NCI-H69 (cell line): ENCODE measurements at regions not wholly inside any gene's neighbourhood (a gene's known extent, or its start where the extent isn't known, plus 50 kb on each side); places are given as distances from the start of the nearest gene placed in this dataset.
A peak's percentile ranks its signal among the peaks of the same experiment; 100 is the strongest.

ENCODE experiments used
- DNase-seq: peaks from one replicate; lab custom pipeline; 2025; lab: John Stamatoyannopoulos, UW

GRCh38 chr5:167966979-167967378 lies 324.5 kb upstream of the WWC1 start:
- DNase-seq, result peak; percentile 52

- DNase-seq, result no peak
These were observed 323.8 kb upstream of the WWC1 start for GRCh38 chr5:167967494-167968177.

- no peak for DNase-seq
These were observed 322.6 kb upstream of the WWC1 start for GRCh38 chr5:167968837-167969236.

GRCh38 chr5:167969998-167970397 lies 321.4 kb upstream of the WWC1 start:
- no peak for DNase-seq

DNA sequence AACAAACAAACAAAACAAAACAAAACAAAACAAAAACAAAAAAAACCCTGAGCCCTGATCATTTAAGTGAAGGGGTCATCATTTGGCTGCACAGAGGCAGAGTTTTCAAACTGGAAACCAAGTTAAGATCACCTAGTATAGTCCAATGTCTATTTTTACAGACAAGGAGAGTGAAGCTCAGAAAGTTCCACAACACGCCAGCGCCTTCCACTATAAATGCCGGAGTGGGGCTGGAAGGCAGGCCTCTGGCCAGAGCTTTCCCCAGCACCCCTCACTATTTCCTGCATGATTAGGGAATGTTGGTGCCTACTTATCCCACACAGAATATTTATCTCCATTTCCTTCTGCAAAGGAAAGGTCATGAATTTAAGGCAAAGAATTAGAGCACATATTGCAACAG lies 319.7 kb upstream of the WWC1 start:
- no peak for DNase-seq

- no peak for DNase-seq
These were observed 318.3 kb upstream of the WWC1 start for GRCh38 chr5:167973126-167973525.

- no peak for DNase-seq
These were observed 306.5 kb upstream of the WWC1 start for GRCh38 chr5:167984951-167985350.

GRCh38 chr5:167985373-167985772 lies 306.1 kb upstream of the WWC1 start:
- DNase-seq, result no peak

- no peak for DNase-seq
These were observed 303.8 kb upstream of the WWC1 start for GRCh38 chr5:167987490-167988280.

- no peak for DNase-seq
These were observed 298.6 kb upstream of the WWC1 start for GRCh38 chr5:167992868-167993267.

DNA sequence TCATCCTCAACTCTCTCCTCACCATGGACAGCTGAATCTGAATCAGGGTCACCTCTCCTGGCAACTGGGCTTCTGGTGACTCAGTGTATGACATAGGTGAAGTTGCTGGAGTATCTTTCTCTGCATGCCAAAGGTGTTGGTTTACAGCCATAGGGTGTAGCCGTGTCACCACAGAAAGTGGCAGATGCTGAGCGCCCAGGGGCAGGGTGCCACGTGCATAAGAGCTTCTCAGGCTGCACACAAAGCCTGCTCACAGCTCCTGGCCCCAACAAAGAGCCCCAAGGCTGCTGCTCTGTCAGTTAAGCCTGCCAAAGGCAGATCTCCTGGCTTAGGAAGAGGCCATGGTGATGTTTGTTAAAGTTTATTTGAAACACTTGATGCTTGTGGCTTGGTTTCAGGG lies 297.7 kb upstream of the WWC1 start:
- no peak for DNase-seq

DNA sequence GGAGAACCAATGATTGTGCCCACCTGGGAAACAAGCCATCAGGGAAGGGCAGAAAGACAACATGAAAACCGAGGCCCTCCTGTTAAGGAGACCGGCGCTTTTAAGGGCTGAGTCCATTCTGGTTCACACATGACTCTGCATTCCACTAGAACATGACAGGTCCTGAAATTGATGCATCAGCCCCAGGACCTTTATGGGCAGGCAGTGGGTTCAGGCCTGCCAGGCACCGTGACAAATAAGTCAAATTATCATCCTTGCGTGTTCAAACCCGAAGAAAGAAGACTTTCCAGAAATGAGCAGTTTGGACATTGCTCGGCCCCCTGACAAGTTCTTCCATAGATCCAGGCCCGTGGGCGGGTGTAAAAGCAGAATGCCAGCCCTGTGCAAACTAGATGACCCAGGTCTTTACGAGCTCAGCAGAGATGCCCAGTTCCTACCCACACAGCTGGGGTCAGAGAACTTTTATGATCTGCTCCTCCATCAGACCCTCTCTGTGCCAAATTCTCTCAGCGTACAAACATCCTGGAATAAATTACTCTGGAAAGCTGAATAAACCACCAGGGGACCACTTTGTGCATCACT lies 295.5 kb upstream of the WWC1 start:
- DNase-seq, result peak; percentile 31

DNA sequence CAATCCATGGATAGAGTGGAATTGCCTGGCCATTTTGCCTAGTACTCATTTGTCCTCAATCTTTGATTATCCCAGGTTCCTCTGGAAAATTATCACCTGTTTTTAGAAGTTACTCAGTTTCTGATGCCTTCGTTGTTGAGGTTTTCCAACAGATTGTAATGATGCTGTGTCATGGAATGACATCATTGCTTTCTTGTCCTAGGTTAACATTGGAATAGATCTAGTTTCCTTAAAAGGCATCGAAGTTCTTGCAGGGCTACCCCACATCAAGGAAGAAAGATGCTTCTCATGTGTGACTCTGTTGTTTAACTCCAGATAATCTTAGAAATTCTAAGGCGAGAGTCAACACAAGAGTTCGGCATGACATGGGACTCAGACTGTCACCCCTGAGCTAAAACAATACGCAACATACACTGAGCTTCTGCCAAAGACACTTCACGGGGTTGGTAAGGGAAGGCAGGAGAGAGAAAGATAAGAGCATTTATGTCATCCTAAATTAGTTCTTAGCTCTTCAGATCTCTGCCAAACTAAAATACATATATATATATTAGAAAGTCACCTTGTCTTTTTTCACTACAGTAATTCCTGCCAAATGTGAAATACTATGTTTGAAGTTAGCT lies 293.2 kb upstream of the WWC1 start:
- DNase-seq, result no peak

DNA sequence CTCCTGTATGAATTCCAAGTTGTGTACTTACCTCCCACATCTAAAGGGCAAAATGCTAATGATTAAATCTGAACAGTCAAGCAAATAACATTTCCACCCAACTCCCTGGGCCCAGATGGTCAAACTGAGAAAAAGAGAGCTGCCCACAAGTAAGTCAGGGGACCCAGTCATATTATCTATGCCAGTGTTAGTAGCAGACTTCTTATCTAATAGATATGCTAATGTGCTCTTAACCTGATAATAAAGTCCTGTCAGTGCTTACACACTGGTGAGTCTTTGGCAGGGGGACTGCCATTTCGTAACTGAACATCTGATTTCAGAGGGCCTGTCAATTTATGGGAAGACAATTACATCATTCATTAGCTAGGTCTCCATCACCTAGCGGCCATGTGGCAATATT lies 292.3 kb upstream of the WWC1 start:
- DNase-seq, result no peak

DNA sequence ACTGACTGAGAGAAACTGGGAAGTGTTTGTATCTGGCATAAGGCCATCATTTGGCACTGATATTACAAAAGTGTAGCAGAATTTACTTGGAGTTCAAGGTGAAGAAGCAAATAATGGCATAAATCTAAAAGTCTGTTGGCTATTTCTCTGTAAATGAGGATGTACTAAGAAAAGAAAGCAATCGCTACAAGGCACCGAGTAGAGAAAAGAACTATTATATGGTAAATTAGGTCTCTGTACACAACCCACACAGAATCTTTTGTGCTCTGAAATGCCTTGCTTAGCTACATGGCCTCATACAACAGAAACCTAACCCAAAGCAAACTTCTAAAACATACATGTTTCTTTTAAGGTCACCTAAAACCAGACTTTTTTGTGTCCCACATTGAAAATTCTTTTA lies 290.1 kb upstream of the WWC1 start:
- DNase-seq, result peak; percentile 67

GRCh38 chr5:168002116-168002515 lies 289.3 kb upstream of the WWC1 start:
- peak; percentile 90 for DNase-seq

GRCh38 chr5:168005093-168005492 lies 286.4 kb upstream of the WWC1 start:
- DNase-seq, result peak; percentile 55

DNA sequence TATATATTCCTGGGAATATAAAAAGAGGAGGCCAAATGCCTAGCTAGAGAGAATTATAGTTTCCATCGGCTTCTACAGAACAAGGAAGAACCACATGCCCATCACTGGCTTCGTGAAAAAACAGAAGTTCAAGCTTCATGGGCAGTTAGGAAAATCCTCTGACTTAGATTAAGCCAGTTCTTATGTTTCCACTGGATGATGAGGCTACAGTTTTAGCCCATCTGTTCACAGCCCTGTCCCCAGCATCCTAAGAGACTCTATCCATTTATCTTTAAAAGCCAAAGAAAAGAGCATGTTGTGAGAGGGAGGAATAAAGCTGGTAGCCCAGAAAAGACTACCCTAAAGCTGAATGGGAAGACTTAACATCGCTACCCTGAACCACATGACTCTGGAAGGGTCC lies 285.5 kb upstream of the WWC1 start:
- no peak for DNase-seq

- no peak for DNase-seq
These were observed 284.9 kb upstream of the WWC1 start for GRCh38 chr5:168006456-168007130.

DNA sequence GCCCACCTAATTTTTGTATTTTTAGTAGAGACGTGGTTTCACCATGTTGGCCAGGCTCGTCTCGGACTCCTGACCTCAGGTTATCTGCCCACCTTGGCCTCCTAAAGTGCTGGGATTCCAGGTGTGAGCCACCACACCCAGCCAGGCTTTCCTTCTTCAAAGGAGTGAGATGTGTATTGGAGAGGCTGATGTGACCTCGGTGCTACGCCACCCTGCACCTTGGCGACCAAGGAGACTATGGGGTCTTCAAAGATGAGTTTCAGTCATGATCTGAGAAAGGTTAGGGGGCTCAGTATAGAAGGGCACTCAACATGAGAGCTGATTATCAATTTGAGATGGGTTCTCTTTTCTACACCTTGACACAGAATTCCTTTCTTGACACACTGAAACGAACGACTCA lies 284.2 kb upstream of the WWC1 start:
- DNase-seq, result no peak

DNA sequence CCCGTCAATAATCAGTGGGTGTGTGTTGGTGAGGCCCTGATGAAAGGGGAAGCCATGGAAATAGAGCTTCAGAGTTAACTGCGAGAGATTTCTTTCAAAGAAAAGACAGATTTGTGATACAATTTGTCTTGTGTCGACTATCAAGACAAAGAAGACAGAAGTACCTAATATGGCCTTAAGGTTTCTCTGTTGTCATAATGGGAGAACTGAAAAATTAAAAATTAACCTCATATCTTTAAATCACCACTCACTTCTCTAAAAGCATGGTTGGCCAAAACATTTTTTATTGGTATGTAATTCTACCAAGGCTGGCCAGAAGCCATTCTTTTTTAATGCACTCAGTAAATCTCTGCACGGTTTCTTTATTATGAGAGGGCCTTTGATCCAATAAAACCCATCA lies 282.9 kb upstream of the WWC1 start:
- DNase-seq, result no peak

- DNase-seq, result no peak
These were observed 280.3 kb upstream of the WWC1 start for GRCh38 chr5:168011096-168011495.
